Eye (tissue), 1 donor: ENCODE measurements at regions not wholly inside any gene's neighbourhood (a gene's known extent, or its start where the extent isn't known, plus 50 kb on each side); places are given as distances from the start of the nearest gene placed in this dataset.

Experiments
- DNase-seq: peaks from one replicate; pipeline ENCODE4 v3.0.0-alpha.2; 2015

DNA sequence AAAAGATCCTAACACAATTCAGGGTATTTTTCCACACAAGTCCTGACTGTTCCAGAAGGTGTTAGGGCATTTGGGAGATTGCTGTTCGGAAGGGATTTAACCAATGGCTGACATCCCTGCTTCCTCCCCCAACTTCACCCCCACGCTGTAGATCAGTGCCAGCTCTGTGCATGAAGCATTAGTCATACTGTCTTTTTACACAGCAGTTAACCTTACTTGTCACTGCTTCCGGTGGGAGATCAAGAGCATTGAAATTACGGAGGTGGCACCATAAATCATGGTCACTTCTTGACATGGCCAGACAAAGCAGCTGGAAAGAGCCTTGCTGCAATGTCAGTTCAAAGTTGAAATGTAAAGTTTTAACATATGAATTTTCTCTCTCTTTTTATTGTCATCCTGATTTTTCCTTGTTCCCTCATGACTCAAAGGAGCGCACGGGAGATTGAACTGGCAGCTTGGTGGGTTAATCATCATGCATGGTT lies 70.2 kb downstream of the HRH4 start:
- no peak for DNase-seq

GRCh38 chr18:24534271-24534670 lies 73.8 kb downstream of the HRH4 start:
- no peak for DNase-seq

- DNase-seq = no peak
These were observed 74.3 kb downstream of the HRH4 start for GRCh38 chr18:24534737-24535136.

DNA sequence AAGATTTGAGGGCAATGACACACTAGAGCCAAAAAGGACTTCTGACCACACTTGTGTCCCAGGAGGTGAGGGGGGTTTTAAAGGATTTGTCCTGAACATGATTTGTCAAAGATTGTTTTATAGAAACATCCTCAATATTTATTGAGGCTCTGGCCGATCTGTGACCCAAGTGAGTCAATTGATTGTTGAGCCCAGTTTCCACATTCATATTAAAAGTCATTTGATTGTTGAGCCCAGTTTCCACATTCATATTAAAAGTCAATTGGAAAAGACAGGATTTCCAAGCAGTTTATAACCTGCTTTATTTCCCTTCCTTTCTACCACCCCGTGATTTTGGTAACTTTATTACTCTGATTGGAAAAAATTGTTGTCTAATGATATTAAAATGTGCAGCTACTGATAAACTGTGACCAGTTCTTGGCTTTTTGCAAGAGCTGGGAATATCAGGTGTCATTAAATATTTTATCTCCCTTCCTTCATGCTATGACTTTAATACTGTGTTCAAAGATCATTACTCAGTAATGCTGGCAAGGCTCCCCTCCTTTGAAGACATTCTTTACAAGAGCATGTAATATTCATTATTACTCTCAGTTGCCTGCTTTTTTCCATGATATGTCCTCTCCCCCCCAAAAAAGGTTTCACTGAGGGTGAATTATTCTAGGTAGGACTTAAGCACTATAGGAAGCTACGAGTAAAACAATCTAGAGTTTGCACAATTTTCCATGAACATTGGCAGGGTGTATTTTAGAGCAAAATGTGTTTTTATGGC lies 75.3 kb downstream of the HRH4 start:
- DNase-seq = no peak

- no peak for DNase-seq
These were observed 75.9 kb downstream of the HRH4 start for GRCh38 chr18:24536326-24536725.

GRCh38 chr18:24536834-24537233 lies 76.4 kb downstream of the HRH4 start:
- no peak for DNase-seq

GRCh38 chr18:24538414-24539264 lies 78.2 kb downstream of the HRH4 start:
- no peak for DNase-seq

GRCh38 chr18:24539866-24540617 lies 79.6 kb downstream of the HRH4 start:
- DNase-seq = no peak

- no peak for DNase-seq
These were observed 80.5 kb downstream of the HRH4 start for GRCh38 chr18:24540896-24541295.

DNA sequence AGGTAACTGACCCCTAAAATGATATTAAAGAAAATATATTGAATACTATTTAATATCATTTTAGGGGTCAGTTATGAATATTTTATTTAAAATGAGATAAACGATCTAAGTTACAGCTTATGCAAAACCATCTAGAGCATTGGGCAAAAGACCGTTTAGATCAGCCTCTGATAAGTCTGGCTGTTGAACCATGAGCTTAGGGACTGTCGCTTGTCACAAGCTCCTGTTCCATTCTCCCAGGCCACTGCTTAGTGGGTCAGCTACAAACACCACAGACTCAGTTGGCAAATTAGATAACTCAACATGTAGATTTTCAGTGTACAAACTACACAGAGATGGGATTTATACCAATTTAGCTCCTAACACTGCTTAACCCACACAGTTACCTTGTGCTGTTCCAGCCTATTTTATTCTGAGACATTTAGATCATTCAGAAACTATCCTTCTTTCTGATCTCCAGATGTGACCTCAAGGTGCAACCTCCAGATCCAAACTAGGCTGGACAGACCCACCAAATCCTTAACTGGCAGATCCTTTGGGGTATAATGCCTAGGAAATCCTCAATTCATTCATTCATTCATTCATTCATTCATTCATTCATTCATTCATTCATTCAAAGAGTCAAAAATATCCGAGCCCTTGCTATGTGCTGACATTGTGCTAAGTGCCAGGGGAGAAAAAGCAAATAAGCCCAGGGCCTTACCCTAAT lies 82.8 kb downstream of the HRH4 start:
- no peak for DNase-seq

- peak; percentile 81 for DNase-seq
These were observed 83.5 kb downstream of the HRH4 start for GRCh38 chr18:24543795-24544498.

GRCh38 chr18:24544949-24545348 lies 84.5 kb downstream of the HRH4 start:
- DNase-seq = no peak

- DNase-seq = no peak
These were observed 85.2 kb downstream of the HRH4 start for GRCh38 chr18:24545651-24546050.

GRCh38 chr18:24546307-24546706 lies 85.9 kb downstream of the HRH4 start:
- no peak for DNase-seq

GRCh38 chr18:24548583-24548982 lies 88.1 kb downstream of the HRH4 start:
- no peak for DNase-seq

- DNase-seq = no peak
These were observed 91.8 kb downstream of the HRH4 start for GRCh38 chr18:24552218-24552617.

- no peak for DNase-seq
These were observed 93.3 kb downstream of the HRH4 start for GRCh38 chr18:24553571-24554285.

- DNase-seq = no peak
These were observed 98.0 kb downstream of the HRH4 start for GRCh38 chr18:24558403-24558802.

GRCh38 chr18:24559526-24559925 lies 99.1 kb downstream of the HRH4 start:
- peak; percentile 45 for DNase-seq

- DNase-seq = peak; percentile 73
These were observed 100.1 kb downstream of the HRH4 start for GRCh38 chr18:24560511-24560981.

- peak; percentile 54 for DNase-seq
These were observed 101.0 kb downstream of the HRH4 start for GRCh38 chr18:24561369-24561965.
